Naive thymus-derived CD4-positive, alpha-beta T cell (primary cell): ENCODE measurements at regions not wholly inside any gene's neighbourhood (a gene's known extent, or its start where the extent isn't known, plus 50 kb on each side); places are given as distances from the start of the nearest gene placed in this dataset.
"Not testable (repeated sequence)": the region's sequence is repeated elsewhere in the genome, so short reads cannot be mapped to it uniquely, and the experiment has no call there.

Experiments used
- ATAC-seq: fragments of 150-1000 bp; cut with Tn5 transposase; 2 replicates; pipeline ENCODE4 v1.10.0; 2021; ENCODE audit warnings: mild to moderate bottlenecking, moderate library complexity
- CTCF ChIA-PET: fragments of 350-600 bp; sonication (Branson Sonifier 250); formaldehyde crosslinking; loops from one replicate; lab custom pipeline; 2021; ENCODE audit warnings: antibody characterized with exemption; lab: Charles Lee
- POLR2A ChIA-PET: fragments of 350-600 bp; sonication (Branson Sonifier 250); formaldehyde crosslinking; loops from one replicate; lab custom pipeline; 2021; ENCODE audit warnings: antibody characterized with exemption, inconsistent platforms; lab: Charles Lee
- DNase-seq, 9 donors: peaks; one replicate each; pipeline versions ENCODE4 v3.0.0 to v3.0.0-alpha.2; 2020 to 2022; ENCODE audit warnings: mixed read lengths in 1 of 9
- H3K27ac ChIP-seq: one replicate; pipeline ENCODE4 v1.7.0; 2013; ENCODE audit warnings: mild to moderate bottlenecking, low read depth, low read length, moderate library complexity
- H3K27me3 ChIP-seq, 2 donors: one replicate each; pipeline ENCODE4 v1.7.0; 2013; ENCODE audit warnings: low read length in 2 of 2, mild to moderate bottlenecking in 2 of 2, moderate library complexity in 2 of 2; ENCODE audit not compliant: control insufficient read depth in 2 of 2, insufficient read depth in 2 of 2
- H3K36me3 ChIP-seq, 3 experiments: 1 replicate in 2 of 3; 2 replicates in 1 of 3; pipeline ENCODE4 v1.7.0; 2013; ENCODE audit warnings: low read length in 3 of 3, mild to moderate bottlenecking in 3 of 3, moderate library complexity in 1 of 3; ENCODE audit not compliant: insufficient read depth in 3 of 3, control insufficient read depth in 2 of 3
- H3K4me1 ChIP-seq, 2 donors: one replicate each; pipeline ENCODE4 v1.7.0; 2013; ENCODE audit warnings: low read length in 2 of 2, mild to moderate bottlenecking in 2 of 2, moderate library complexity in 1 of 2; ENCODE audit not compliant: control insufficient read depth in 2 of 2, insufficient read depth in 2 of 2
- H3K4me3 ChIP-seq: 2 replicates; pipeline ENCODE4 v1.7.0; 2013; ENCODE audit warnings: mild to moderate bottlenecking, low read length
- H3K9me3 ChIP-seq, 3 experiments: 1 replicate in 2 of 3; 2 replicates in 1 of 3; pipeline ENCODE4 v1.7.0; 2013; ENCODE audit warnings: low read length in 3 of 3; ENCODE audit not compliant: control insufficient read depth in 2 of 3
- H3K27ac Mint-ChIP-seq, 9 donors: one replicate each; pipeline ENCODE4 v1.8.0; 2020 to 2022; ENCODE audit warnings: mixed read lengths in 9 of 9, mild to moderate bottlenecking in 8 of 9, moderate library complexity in 5 of 9, inconsistent platforms in 2 of 9
- H3K27me3 Mint-ChIP-seq, 5 donors: one replicate each; pipeline ENCODE4 v1.8.0; 2021 to 2022; ENCODE audit warnings: mixed read lengths in 5 of 5, mild to moderate bottlenecking in 1 of 5
- H3K36me3 Mint-ChIP-seq, 5 donors: one replicate each; pipeline ENCODE4 v1.8.0; 2020 to 2022; ENCODE audit warnings: mixed read lengths in 5 of 5, mild to moderate bottlenecking in 3 of 5, inconsistent platforms in 1 of 5
- H3K4me1 Mint-ChIP-seq, 7 donors: one replicate each; pipeline ENCODE4 v1.8.0; 2020 to 2022; ENCODE audit warnings: mixed read lengths in 7 of 7, mild to moderate bottlenecking in 3 of 7, inconsistent platforms in 1 of 7
- H3K4me3 Mint-ChIP-seq, 10 donors: one replicate each; pipeline ENCODE4 v1.8.0; 2020 to 2022; ENCODE audit warnings: mild to moderate bottlenecking in 10 of 10, mixed read lengths in 10 of 10, moderate library complexity in 6 of 10, inconsistent platforms in 2 of 10
- H3K9me3 Mint-ChIP-seq, 11 donors: one replicate each; pipeline ENCODE4 v1.8.0; 2020 to 2022; ENCODE audit warnings: mixed read lengths in 11 of 11, mild to moderate bottlenecking in 4 of 11, inconsistent platforms in 1 of 11, moderate library complexity in 1 of 11
- intact Hi-C, 2 donors: fragments of 100-400 bp; cut with micrococcal nuclease; formaldehyde crosslinking; loops; one replicate each; pipeline ENCODE4 v1.15.1; 2023

DNA sequence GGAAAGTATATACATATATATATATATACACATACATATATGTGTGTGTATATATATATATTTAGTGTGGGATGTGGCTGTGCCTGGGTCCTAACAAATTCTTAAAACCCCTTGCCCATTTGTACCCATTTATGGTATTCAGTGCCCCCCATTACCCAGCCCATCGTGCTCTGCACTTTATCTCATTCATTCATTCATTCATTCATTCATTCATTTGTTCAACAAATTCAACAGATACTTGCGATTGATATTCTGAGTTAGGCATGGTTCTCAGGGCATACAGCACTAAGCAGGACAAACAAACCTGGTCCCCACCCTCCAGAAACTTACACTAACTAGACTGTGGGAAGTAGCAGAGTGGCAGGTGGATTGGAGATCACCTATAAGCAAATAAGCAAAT, 56.6 kb upstream of the LMO2 start:
- no peaks in the 10 kb centered on the region for H3K27me3 ChIP-seq
- no peak overlapping the region for H3K4me3 ChIP-seq
- H3K36me3 Mint-ChIP-seq = peaks cover 0 to 4% (median 0%) of the 10 kb centered on the region in 5 donors
- no peaks in the 10 kb centered on the region for H3K9me3 Mint-ChIP-seq
- ChIA-PET POLR2A (no interaction called here), CTCF (no interaction called here)
- intact Hi-C loops = no loop called here
- DNase-seq (no peak), ATAC-seq (no peak)
- H3K36me3 ChIP-seq = no peaks in the 10 kb centered on the region
- H3K4me3 Mint-ChIP-seq = no peak overlapping the region
- H3K9me3 ChIP-seq = no peaks in the 10 kb centered on the region
- peaks cover 0 to 10% (median 4%) of the 10 kb centered on the region in 5 donors for H3K27me3 Mint-ChIP-seq
- no peaks in the 10 kb centered on the region for H3K4me1 Mint-ChIP-seq
- H3K27ac ChIP-seq = no peak overlapping the region
- H3K4me1 ChIP-seq = no peaks in the 10 kb centered on the region
- H3K27ac Mint-ChIP-seq = no peak overlapping the region

DNA sequence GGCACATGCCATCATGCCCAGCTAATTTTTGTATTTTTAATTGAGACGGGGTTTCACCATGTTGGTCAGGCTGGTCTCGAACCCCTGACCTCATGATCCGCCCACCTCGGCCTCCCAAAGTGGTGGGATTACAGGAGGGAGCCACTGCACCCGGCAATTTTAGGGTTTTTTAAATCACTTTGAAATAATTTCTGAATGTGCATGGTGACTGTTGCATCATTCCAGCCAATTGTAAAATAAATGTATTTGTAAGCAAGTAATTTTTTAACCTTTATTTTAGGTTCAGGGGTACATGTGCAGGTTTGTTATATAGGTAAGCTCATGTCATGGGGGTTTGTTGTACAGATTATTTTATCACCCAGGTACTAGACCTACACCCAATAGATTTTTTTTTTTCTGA, 56.0 kb upstream of the LMO2 start:
- POLR2A ChIA-PET = interaction anchor here (0.7 kb wide), 1 partner anchor 966 kb away, joined by 4 read pairs; no protein-coding TSS in a partner anchor
- DNase-seq, H3K4me3 ChIP-seq, H3K4me1 Mint-ChIP-seq, H3K27me3 Mint-ChIP-seq, H3K27ac Mint-ChIP-seq, H3K36me3 ChIP-seq, H3K4me1 ChIP-seq, CTCF ChIA-PET, H3K9me3 Mint-ChIP-seq, ATAC-seq, H3K4me3 Mint-ChIP-seq, H3K27me3 ChIP-seq, intact Hi-C loops, H3K9me3 ChIP-seq, H3K36me3 Mint-ChIP-seq, H3K27ac ChIP-seq: not testable (repeated sequence)

DNA sequence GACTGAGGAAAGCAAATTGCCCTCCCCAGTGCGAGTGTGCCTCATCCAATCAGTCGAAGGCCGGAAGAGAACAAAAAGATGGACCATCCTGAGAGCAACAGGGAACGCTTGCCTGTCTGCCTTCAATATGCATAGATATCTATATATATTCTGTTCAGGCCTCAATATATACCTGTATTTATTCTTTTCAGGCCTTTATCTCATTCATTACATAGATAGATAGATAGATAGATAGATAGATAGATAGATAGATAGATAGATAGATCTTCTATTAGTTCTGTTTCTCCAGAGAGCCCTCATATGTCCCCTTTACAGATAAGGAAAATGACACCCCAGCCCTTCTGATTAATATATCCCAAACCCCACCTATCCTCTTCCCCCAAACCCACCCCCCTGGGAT, 55.1 kb upstream of the LMO2 start:
- H3K27ac Mint-ChIP-seq = no peak overlapping the region
- no peaks in the 10 kb centered on the region for H3K4me1 ChIP-seq
- H3K36me3 ChIP-seq = no peaks in the 10 kb centered on the region
- no peak overlapping the region for H3K4me3 ChIP-seq
- H3K27me3 ChIP-seq = no peaks in the 10 kb centered on the region
- peaks cover 0 to 10% (median 0%) of the 10 kb centered on the region in 5 donors for H3K27me3 Mint-ChIP-seq
- H3K4me1 Mint-ChIP-seq = no peaks in the 10 kb centered on the region
- ATAC-seq (no peak), DNase-seq (no peak)
- ChIA-PET POLR2A (no interaction called here), CTCF (no interaction called here)
- no peaks in the 10 kb centered on the region for H3K9me3 ChIP-seq
- H3K36me3 Mint-ChIP-seq = peaks cover 0 to 4% (median 0%) of the 10 kb centered on the region in 5 donors
- intact Hi-C loops = no loop called here
- H3K9me3 Mint-ChIP-seq = no peaks in the 10 kb centered on the region
- H3K27ac ChIP-seq = no peak overlapping the region
- no peak overlapping the region for H3K4me3 Mint-ChIP-seq

DNA sequence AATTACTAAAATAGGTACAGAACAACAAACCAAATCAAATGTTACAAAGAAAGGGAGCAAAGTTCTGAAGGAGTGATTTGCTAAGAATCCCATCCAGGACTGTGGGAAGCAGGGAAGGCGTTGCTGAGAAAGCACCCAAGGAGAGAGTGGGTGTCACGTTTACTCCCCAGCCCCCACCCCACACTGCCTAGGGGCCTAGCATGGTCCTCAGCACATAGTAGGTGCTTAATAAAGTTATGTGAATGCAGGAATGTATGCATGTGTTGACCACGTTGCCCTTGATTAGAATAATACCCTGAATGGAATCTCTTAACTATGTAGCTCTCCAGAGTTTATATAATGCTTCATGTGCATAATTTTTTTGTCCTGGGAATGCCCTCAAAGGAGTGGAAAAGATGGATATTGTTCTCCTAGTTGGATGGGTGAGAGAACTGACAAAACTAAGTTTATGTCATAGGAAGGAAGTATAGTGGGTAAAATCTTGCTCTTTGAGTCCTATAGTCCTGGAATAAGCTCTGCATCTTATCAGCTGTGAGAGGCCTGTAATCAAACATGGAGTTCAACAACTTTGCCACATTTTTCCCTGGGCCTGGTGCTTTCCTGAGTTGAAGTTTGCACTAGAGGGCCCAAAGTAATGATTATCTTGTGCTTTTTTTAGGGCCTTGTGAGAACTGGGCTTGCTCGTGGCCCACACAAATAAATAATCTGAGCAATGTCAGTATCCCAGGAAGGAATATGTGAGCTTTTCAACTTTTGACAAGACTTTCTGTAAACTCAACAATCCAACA, 53.8 kb upstream of the LMO2 start:
- Mint-ChIP-seq H3K9me3 (no peaks in the 10 kb centered on the region), H3K4me1 (no peaks in the 10 kb centered on the region), H3K27ac (no peak overlapping the region), H3K27me3 (peaks cover 0 to 7% (median 0%) of the 10 kb centered on the region in 5 donors), H3K36me3 (peaks cover 0 to 4% (median 0%) of the 10 kb centered on the region in 5 donors), H3K4me3 (no peak overlapping the region)
- CTCF ChIA-PET = no interaction called here
- Histone ChIP-seq H3K4me3 (no peak overlapping the region), H3K27ac (no peak overlapping the region), H3K36me3 (no peaks in the 10 kb centered on the region), H3K4me1 (no peaks in the 10 kb centered on the region), H3K9me3 (no peaks in the 10 kb centered on the region), H3K27me3 (no peaks in the 10 kb centered on the region)
- no peak for DNase-seq
- POLR2A ChIA-PET = no interaction called here
- intact Hi-C loops = no loop called here
- no peak for ATAC-seq

DNA sequence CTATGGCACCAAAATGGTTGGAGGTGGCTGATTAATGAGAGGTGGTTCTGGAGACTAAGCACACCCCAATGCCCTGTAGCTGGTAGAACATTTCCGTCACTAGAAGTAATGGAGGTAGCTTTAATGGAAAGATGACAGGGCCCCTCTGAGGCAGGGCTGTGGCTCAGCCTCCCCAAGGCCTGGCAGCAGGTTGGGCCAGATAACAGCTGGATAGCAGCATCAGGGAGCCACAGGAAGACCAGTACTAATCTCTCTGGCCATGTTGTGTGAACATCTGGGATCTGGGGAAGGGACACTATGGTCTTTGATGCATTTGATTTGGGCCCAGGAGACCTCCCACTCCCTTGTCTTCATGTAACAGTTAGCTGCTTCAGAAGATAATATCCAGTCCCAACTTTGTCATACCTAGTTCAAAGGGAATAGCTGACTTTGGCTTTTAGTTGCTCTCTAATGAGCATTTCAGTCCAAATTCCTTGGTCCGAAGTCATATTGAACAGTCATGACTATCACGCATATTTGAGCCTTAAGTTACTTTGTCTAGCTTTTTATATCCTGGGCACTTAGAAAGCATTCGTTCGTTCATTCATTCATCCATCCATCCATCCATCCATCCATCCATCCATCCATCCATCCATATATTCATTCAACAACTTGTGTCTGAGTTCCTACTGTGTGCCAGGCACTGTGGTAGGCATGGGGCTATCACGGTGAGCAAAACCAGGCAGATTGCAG, 53.0 kb upstream of the LMO2 start:
- Histone ChIP-seq H3K27ac (no peak overlapping the region), H3K36me3 (no peaks in the 10 kb centered on the region), H3K4me1 (no peaks in the 10 kb centered on the region), H3K9me3 (no peaks in the 10 kb centered on the region), H3K4me3 (no peak overlapping the region), H3K27me3 (no peaks in the 10 kb centered on the region)
- peaks cover 0 to 5% (median 0%) of the 10 kb centered on the region in 5 donors for H3K27me3 Mint-ChIP-seq
- ChIA-PET POLR2A (no interaction called here), CTCF (no interaction called here)
- no peaks in the 10 kb centered on the region for H3K4me1 Mint-ChIP-seq
- no peak for DNase-seq
- H3K27ac Mint-ChIP-seq = no peak overlapping the region
- H3K4me3 Mint-ChIP-seq = no peak overlapping the region
- intact Hi-C loops = no loop called here
- no peaks in the 10 kb centered on the region for H3K9me3 Mint-ChIP-seq
- no peak for ATAC-seq
- peaks cover 0 to 4% (median 0%) of the 10 kb centered on the region in 5 donors for H3K36me3 Mint-ChIP-seq

DNA sequence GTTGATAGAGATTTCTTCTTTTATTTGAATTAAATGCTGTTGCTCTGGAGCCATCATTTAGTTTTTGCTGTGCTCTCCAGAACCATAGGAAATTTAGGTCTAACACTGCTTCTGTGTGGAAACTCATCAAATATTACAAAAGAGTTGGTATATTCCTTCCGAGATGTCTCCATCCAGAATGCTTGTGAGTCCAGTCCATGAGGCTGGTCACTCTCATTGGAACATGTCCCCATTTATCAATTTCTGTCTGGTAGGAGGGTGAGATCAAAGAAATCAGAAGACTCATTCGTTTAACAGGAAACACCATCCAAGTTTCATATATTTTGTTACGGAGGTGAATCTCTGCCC, 52.4 kb upstream of the LMO2 start:
- Mint-ChIP-seq H3K9me3 (no peaks in the 10 kb centered on the region), H3K36me3 (no peaks in the 10 kb centered on the region), H3K4me1 (no peaks in the 10 kb centered on the region), H3K27me3 (peaks cover 0 to 3% (median 0%) of the 10 kb centered on the region in 5 donors), H3K27ac (no peak overlapping the region), H3K4me3 (no peak overlapping the region)
- intact Hi-C loops = no loop called here
- Histone ChIP-seq H3K4me3 (no peak overlapping the region), H3K27ac (no peak overlapping the region), H3K4me1 (no peaks in the 10 kb centered on the region), H3K36me3 (no peaks in the 10 kb centered on the region), H3K27me3 (no peaks in the 10 kb centered on the region), H3K9me3 (no peaks in the 10 kb centered on the region)
- ChIA-PET POLR2A (no interaction called here), CTCF (no interaction called here)
- ATAC-seq (no peak), DNase-seq (no peak)

DNA sequence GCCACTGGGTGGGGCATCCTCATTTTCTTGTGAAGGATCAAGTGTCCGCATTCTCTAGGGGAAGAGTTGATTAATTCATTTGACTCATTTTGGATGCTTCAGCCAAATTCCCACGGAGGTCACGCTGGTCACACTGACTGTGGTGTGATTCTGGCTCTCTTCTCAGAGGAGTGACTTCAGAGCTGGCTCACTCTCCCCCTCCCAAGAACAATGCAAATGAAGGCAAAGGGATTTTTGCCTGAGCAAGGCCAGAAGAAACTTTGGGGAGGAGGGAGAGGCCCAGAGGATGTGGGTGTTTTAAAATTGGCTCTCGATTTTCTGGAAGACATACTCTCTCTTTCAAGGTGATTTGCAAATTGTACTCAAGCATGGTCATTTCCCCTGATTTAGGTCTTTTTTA, 51.1 kb upstream of the LMO2 start:
- ChIA-PET CTCF (no interaction called here), POLR2A (no interaction called here)
- H3K9me3 ChIP-seq = no peaks in the 10 kb centered on the region
- Mint-ChIP-seq H3K27ac (no peak overlapping the region), H3K9me3 (no peaks in the 10 kb centered on the region), H3K36me3 (no peaks in the 10 kb centered on the region), H3K4me1 (no peaks in the 10 kb centered on the region), H3K4me3 (no peak overlapping the region), H3K27me3 (peaks cover 0 to 5% (median 0%) of the 10 kb centered on the region in 5 donors)
- H3K27ac ChIP-seq = no peak overlapping the region
- H3K4me3 ChIP-seq = no peak overlapping the region
- intact Hi-C loops = no loop called here
- ATAC-seq (peak; percentile 44), DNase-seq (no peak)
- no peaks in the 10 kb centered on the region for H3K36me3 ChIP-seq
- no peaks in the 10 kb centered on the region for H3K4me1 ChIP-seq
- no peaks in the 10 kb centered on the region for H3K27me3 ChIP-seq
